Activated CD4-positive, alpha-beta T cell treated with anti-CD3 and anti-CD28 coated beads, Interleukin-2, amount 50 U/mL, for 16 hours (primary cell): ENCODE measurements at regions not wholly inside any gene's neighbourhood (a gene's known extent, or its start where the extent isn't known, plus 50 kb on each side); places are given as distances from the start of the nearest gene placed in this dataset.

Experiments used
- DNase-seq: peaks from one replicate; pipeline ENCODE4 v3.0.0-alpha.2; 2020

- no peak for DNase-seq
Observed at GRCh38 chr12:102781117-102781516, 135.9 kb downstream of the PAH start.

- DNase-seq = no peak
Observed at GRCh38 chr12:102776041-102776440, 141.0 kb downstream of the PAH start.

- DNase-seq = peak; percentile 34
Observed at GRCh38 chr12:102769323-102769916, 147.6 kb downstream of the PAH start.

GRCh38 chr12:102766961-102767360 lies 150.1 kb downstream of the PAH start:
- DNase-seq = no peak

GRCh38 chr12:102765736-102766135 lies 151.3 kb downstream of the PAH start:
- no peak for DNase-seq

GRCh38 chr12:102763471-102763870 lies 153.6 kb downstream of the PAH start:
- DNase-seq = no peak

GRCh38 chr12:102763061-102763460 lies 154.0 kb downstream of the PAH start:
- DNase-seq = no peak

GRCh38 chr12:102760322-102760721 lies 156.7 kb downstream of the PAH start:
- DNase-seq = no peak

- no peak for DNase-seq
Observed at GRCh38 chr12:102759466-102759865, 157.6 kb downstream of the PAH start.

- DNase-seq = no peak
Observed at GRCh38 chr12:102757882-102758226, 159.2 kb downstream of the PAH start.

- no peak for DNase-seq
Observed at GRCh38 chr12:102757154-102757881, 159.7 kb downstream of the PAH start.

GRCh38 chr12:102756530-102756929 lies 160.5 kb downstream of the PAH start:
- DNase-seq = no peak

GRCh38 chr12:102755266-102755665 lies 161.8 kb downstream of the PAH start:
- no peak for DNase-seq

GRCh38 chr12:102753802-102754201 lies 163.2 kb downstream of the PAH start:
- no peak for DNase-seq

GRCh38 chr12:102748704-102749103 lies 168.3 kb downstream of the PAH start:
- no peak for DNase-seq

GRCh38 chr12:102746963-102747362 lies 170.1 kb downstream of the PAH start:
- no peak for DNase-seq

- no peak for DNase-seq
Observed at GRCh38 chr12:102745971-102746600, 171.0 kb downstream of the PAH start.

- no peak for DNase-seq
Observed at GRCh38 chr12:102741196-102741595, 175.8 kb downstream of the PAH start.

- DNase-seq = peak; percentile 5
Observed at GRCh38 chr12:102740141-102740955, 176.7 kb downstream of the PAH start.

- no peak for DNase-seq
Observed at GRCh38 chr12:102736328-102736727, 180.7 kb downstream of the PAH start.

GRCh38 chr12:102735104-102735503 lies 181.9 kb downstream of the PAH start:
- DNase-seq = peak; percentile 16

GRCh38 chr12:102730996-102731395 lies 186.0 kb downstream of the PAH start:
- no peak for DNase-seq

- DNase-seq = peak; percentile 55
Observed at GRCh38 chr12:102728506-102729242, 188.4 kb downstream of the PAH start.
